ENCODE measurements at regions not wholly inside any gene's neighbourhood (a gene's known extent, or its start where the extent isn't known, plus 50 kb on each side); places are given as distances from the start of the nearest gene placed in this dataset.

DNA sequence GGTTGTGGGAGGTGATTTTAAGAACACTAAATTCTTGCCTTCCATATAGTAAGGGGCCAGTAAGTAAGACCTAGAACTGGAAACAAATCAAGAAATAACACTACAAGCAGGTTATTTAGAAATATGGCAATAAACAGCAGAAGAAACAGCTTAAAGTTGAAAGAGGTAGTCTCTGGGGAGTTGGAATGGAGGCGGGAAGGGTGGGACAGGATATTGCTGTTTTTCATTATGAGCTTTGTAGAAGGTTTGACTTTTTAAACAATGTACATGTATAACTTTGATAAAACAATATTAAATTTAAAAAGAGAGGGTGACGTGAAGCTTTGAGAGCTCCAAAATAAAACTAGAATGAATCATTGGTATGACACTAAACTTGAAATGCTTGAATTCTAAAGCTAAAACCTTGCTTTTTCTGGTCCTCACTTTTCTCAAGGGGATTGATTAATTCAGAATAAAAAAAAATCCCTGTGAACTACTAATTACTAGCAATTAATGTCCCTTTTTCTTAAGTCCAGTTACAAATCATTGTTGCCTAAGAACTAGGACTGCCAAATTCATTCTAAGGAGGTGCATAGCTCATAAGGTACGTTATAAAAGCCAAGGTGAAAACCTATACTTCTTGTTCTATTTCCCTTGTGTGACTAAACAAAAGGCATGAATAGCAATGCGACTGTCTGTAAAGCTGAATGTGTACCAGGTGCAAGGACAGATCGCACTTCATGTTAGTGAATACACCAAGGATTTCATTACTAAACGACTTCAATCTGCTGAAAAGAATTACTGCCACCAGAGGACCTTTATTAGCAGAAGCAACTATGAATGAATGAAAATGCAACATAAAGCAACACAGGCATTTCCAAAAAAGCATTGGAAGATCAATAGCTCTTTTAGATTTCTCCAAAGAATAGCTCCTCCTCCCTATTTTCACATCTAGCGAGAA, 177.5 kb downstream of the RBM43 start:
- no peak for DNase-seq (ENCODE audit: low read depth)

DNA sequence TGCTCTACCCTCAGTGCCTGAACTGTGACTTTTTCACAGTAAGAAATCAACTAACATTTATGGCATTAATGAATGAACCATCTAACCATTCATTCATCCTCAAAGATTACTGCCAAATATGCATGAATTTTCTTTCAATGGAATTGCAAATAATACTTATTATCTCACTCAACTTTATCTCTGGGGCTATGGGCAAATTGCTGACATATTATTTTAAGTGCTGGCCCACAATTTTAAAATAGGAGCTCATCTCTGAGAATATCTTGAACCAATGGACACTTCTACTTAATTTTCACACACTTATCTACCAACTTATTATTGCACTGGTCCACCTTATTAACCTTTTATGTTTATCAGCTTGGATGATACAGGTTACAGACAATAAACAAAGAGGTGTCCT, 182.8 kb downstream of the RBM43 start:
- DNase-seq (ENCODE audit: low read depth): no peak

DNA sequence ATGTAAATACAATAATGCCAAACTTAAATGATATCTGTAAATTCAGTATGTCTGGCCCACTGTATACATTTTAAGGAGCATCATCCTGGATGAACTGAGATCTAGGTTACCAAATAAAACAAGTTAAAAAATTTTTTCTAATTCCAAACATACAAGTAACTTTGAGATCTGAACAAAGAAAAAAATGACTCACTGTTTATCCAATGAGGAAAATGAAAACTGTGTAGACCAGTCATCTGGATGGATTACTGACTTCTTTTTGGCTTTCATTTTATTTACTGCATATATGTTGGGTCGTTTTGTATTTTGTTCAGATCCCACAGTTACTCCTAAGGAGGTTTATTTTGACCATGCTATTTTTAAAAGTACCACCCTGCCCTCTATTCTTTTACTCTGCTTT, 189.8 kb downstream of the RBM43 start:
- no peak for DNase-seq (ENCODE audit: low read depth)

DNA sequence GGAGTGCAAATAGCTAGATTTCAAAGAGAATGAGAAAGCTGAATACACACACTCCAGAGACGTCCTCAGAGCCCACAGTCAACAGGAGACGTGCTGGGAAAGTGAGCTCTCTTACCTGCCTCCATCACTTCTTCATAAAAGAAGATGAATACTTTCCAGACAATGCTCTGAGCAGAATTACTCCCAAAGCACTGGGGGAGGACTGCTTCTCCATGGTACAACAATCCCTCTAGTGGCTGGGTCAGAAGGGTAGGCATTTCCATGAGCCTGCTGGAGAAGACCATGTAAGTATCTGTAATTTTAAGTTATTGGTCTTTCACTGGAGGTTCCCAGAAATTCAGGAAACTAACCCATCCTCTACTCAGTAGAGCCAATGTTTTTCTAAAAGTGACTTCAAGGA, 190.3 kb downstream of the RBM43 start:
- DNase-seq (ENCODE audit: low read depth): peak; percentile 46

DNA sequence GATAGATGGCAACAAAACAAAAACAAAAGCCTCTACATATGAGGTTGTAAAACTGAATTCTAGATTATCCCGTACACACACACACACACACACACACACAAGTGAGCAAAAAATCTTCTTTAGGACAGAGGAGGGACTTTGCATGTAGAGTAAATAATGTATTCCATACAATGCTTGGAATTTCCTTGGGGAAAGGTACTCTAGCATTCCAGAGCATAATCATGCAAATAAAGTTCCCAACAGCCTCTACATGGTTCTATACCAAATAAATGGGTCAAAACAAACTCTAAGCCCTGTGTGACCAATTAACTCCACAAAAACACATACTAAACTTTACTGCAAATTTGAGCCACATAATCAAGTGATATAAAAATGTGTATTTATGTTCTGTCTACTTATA, 191.4 kb downstream of the RBM43 start:
- no peak for DNase-seq (ENCODE audit: low read depth)

DNA sequence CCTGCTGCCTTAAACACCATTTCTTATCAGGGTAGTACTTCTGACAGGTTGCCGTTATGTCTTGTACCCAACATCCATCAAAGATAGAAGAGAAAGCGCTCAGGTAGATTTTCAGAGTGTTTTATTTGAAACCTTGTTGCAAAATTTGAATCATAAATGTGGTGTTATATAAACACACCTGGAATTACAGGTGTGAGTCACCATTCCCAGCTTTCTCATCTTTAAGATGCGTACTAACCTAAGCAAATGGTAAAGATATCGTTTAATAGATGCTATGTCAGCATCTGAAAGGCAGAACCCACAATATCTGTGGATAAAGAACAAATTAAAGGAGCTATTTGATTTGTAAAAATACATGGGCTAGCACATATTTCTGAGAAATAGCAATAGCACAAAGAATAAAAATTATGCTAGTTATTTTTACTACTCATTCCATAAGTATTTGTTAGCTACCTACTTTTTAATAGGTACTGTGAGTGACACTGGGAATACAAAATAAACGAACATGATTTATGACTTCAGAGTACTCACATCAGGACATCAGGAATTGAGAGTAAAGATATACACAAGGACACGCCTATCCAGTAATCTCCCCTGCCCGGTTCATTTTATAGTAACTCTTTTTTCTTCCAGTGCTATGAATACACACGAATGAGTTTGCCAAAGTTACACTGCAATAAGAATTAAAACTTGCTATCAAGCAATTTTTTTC, 193.8 kb downstream of the RBM43 start:
- no peak for DNase-seq (ENCODE audit: low read depth)

DNA sequence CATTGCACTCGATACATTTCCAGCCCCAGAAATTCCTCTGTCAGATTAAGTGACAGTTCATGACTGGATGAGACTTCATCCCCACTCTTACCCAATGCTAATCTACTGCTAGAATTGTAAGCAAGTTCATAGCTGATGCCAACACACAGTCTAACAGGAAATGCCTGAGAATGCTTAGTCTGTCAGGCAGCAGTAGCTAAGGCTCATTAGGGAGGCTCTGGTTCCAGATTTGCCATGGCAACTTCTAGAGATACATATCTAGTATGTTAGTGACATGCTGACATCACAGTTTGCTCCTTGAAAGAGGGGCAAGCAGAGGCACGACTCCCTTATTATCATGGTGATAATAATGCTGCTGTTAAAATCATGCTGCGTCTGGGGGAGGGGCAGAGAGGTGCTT, 198.4 kb downstream of the RBM43 start:
- DNase-seq (ENCODE audit: low read depth): peak; percentile 83

DNA sequence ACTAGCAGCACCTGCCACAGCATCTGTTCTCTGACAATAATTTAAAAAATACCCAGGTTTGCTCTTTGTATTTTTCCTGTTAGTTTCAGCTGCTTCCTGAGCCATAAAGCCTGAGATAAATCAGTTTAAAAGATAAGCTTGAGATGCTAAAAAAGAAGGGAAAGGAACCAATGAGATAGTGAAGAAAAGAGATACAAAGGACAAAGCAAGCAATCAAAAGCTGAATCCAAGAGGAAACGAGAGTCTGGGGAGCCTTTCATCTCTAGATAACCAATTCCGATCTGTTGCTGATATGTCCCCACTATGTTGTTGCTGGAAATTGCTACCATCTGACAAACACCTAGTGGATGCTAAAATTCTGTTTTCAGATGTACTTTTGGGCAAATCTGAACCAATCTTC, 201.4 kb downstream of the RBM43 start:
- no peak for DNase-seq (ENCODE audit: low read depth)

DNA sequence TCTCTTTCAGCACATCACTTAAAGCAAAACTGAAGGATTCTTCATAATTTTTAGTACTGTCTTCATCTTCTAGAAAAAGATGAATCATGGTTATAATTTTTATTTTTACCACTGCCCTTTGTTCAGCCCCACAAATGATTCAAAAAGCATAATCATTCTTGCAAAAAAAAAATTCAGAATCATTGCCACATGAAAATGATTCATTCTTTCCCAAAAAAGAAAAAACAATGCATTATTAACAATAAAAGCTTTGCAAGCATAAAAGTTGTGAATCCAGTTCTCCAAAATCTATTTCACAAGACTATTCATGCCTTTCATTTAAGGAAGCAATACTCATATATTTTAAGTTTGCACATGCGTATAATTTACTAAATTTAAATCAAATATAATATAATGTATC, 204.8 kb downstream of the RBM43 start:
- DNase-seq (ENCODE audit: low read depth): peak; percentile 71

DNA sequence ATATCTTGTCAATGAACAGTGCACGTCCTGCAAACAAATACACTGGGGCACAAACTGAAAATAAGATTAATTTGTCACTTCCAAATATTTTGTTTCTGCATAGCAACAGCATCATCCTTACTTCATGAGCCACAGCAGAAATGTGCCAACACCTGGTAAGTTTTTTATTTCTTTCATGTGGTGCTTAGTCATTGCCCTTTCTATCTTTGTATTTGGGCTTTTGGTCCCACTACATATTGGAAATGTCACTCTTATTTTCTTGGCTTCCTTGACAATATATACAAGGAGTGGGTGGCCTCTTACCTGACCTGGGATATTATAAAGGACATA, 208.0 kb downstream of the RBM43 start:
- DNase-seq (ENCODE audit: low read depth): peak; percentile 39

DNA sequence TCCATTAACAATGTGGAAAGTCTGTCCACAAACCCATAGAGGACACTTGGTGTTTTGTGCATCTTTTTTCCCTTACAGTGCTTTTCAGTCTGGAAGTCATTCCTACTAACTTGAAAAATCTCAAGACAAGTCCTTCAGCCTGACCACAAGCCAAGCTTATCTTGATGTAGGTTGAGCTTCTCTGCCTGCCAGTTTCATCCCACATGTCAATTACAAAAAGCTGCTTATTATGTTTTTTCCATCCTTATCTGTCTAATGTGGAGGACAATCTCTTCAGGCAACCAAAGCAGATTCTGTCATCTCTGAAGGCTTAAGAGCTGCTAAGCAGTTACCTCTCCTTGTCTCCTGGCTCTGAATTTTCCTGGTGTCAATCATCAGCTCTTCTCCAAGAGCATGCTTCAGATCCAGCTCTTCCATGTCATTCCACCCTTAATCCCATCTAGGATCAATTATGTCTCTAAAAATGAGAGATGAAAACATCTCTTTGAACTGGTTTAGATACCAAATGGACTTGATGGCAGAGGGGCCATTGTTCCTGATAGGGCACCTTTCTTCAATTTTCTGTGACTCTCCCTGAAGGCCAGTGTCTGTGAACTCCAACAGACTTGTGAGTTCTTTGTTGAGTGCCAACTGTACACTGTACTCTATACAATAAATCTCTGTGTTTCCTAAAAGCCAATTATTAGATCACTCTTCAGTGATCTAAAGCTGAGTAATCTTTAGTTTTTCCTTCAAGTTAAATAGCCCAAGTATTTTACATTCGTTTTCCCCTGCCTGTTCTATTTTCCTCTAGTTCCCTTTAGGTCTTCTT, 208.6 kb downstream of the RBM43 start:
- no peak for DNase-seq (ENCODE audit: low read depth)

DNA sequence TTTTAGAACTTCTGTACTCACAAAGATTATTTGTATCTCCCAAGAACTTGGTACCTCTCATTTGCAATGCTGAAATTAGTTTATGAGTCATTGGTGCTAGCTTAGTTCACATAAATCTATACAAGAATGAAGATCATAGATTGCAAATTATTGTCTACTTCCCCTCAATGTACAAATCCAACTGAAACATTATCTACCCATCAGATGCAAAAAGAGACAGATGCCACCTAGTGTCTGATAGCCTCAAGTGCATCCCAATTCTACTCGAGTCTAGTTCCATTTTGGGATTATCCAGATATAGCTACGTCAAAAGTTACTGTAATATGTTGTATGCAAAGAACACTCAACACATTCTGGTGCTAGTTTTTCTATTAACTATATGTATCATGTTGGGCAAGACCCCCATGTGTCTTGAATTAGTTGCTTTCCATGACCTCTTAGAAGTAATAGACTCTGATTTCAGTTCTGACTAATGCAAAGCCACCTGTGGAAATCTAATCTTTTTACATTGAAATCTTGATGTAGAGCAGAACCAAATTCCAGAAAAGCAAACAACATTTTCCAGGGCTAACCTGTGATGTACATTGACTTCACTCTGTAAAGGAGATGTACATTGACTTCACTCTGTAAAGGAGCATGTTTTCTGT, 210.0 kb downstream of the RBM43 start:
- DNase-seq (ENCODE audit: low read depth): peak; percentile 50

DNA sequence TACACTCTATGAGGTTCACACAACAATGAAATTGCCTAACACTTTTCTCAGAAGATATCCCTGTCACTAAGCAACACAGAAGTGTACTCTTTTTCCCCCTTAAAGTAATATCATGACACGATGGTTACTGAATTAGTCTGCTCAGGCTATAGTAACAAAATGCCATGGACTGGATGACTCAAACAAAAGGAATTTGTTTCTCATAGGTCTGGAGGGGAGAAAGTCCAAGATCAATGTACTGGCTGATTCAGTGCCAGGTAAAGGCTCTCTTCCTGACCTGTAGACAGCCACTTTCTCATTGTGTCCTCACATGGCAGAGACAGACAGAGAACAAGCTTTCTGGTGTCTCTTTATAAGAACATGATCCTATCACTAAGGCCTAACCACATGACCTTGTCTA, 211.9 kb downstream of the RBM43 start:
- DNase-seq (ENCODE audit: low read depth): peak; percentile 43

DNA sequence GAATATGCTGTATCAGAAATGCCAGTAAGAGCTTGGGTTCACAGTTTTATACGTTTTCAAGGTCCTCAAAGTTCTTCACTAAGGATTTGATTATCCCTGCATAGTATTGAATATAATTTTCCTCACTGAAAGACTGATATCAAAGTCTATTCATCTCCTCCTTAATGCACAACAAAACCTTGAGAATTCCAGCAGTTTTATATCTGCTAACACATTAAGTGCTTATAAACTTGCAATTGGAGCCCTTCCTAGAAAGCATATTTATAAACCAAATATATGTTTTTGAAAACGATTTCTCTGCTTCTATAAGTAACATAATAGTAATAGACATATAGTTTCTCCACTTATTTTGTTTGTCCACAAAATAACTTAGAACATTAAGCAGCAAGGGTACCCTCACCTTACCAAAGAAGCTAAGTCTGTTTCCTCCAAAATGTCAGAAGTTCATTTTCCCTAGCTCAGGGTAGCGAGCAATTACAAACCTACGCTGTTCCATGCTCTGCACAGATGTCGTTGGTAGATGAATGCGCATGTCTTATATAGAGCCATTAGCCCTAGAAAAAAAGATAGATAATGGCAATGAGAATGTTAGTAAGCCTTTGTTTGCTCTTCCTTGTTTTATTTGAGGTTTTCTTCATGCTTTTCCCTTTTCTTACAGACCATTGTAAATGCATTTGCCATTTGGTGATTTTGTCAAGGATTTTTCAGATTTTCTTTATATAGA, 213.2 kb downstream of the RBM43 start:
- no peak for DNase-seq (ENCODE audit: low read depth)

DNA sequence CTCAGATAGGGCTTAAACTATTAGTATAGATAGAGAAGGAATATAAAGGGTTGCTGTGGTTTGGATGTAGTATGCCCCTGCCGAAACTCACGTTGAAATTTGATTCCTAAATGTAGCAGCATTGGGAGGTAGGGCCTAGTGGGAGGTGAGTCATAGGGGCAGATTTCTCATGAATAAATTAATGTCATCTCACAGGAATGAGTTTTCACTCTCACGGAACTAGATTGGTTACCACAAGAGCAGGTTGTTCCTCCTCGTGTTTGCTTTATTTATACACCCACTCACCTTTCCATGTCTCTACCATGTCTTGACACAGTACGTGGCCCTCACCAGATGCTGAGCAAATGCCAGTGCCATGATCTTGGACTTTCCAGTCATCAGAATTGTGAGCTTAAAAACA, 218.2 kb downstream of the RBM43 start:
- peak; percentile 27 for DNase-seq (ENCODE audit: low read depth)

DNA sequence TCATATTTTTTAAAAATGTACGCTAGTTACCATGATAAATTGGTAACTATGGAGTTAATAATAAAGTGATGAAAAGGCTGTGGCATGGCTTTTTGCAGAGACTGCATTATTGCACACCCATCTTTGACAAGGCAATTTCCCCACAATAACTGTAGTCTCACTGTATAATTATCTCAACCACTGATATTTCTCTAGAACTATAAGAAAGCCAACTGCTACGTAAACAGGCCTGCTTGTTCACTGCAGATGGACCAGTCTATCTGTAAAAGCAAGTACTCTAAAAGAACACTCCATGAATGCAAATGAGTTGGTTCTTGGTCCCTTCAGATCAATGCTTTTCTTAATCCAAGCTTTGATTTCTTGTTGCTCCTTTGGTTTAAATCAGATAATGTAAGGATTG, 218.7 kb downstream of the RBM43 start:
- DNase-seq (ENCODE audit: low read depth): no peak

DNA sequence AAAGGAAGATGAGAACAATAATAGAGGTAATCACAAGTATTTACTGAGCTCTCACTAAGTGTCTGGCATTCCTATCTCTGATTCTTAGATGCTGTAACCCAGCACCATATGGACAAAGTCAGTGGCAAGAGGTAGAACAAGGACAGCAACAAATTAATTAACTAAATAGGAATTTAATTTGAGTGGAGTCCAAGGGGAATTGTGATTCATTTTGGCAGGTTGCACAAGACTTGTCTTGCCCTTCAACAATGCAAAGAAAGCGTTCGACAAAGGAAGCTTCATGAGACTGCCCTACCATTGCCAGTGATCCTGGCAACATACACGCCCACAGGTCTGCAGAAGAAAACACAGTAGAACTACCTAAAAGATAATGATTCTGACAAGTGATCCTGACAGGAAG, 221.6 kb downstream of the RBM43 start:
- peak; percentile 62 for DNase-seq (ENCODE audit: low read depth)

DNA sequence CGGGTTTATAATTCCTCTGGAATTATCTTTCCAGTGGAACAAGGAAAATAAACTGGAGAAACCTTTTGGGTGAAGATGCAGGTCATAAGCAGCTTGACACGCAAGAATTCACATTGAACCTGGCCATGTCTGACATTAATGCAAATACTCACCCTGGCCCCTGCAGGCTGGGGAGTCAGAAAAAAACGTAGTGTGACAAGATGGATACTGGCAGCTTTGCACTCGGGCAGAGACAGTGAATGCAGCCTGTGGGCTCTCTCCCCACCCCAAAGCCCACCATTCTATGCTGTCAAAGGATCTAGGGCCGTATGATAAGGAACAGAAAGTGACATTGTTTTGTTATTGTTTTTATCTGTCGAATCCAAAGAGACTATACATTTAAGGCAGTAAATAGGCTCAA, 223.1 kb downstream of the RBM43 start:
- DNase-seq (ENCODE audit: low read depth): no peak

DNA sequence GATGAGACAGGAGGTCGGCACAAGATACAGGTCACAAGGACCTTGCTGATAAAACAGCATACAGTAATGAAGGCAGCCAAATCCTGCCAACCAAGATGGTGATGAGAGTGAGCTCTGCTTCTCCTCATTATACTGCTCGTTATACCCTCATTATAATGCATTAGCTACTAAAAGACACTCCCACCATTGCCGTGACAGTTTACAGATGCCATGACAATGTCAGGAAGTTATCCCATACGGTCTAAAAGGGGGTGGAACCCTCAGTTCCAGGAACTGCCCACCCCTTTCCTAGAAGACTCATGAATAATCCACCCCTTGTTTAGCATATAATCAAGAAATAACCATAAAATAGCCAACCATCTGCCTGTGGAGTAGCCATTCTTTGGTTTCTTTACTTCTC, 224.2 kb downstream of the RBM43 start:
- no peak for DNase-seq (ENCODE audit: low read depth)

DNA sequence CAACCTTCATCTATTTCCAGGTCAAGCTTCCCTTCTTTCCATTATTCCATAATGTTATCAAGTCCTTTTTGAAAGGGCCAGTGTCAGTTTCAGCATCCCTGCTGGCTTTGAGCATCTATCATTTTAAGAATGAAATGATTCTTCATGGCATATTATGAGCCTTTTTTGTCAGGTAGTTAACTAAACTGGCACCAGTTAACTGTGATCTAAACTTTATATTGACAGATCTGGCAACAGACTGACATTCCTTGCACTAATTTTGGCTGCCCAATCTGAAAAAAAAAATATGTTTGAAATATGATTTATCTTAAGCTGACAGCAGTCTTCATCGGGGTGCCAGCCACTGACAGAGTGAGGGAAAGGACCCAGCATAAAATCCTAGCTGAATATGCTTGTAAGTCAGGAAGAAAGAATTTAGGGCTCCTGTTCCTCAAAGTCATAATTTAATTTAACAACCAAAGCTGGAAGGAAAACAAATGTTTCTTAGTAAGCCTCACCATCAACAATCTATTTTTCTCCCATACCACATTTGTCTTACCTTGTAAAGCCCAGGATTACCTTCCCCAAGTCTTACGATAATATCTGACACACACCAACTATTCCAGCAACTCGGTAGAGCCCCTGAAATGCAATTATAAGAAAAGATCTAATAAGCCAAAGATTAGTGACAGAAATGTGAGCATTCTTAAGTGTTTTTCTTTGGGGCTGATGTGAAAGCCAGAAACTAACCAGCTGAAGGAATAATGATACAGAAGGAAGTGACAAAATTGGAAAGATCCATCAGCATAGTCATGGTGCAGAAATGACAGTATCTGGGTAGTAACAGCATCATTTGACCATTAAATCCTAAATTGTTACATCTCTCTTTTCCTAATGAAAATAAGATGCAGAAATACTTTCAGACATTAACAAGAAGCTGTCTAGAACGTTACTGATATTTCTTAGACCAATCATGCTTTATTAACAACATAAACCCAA, 228.1 kb downstream of the RBM43 start:
- no peak for DNase-seq (ENCODE audit: low read depth)
